ENCODE measurements at regions not wholly inside any gene's neighbourhood (a gene's known extent, or its start where the extent isn't known, plus 50 kb on each side); places are given as distances from the start of the nearest gene placed in this dataset.

DNA sequence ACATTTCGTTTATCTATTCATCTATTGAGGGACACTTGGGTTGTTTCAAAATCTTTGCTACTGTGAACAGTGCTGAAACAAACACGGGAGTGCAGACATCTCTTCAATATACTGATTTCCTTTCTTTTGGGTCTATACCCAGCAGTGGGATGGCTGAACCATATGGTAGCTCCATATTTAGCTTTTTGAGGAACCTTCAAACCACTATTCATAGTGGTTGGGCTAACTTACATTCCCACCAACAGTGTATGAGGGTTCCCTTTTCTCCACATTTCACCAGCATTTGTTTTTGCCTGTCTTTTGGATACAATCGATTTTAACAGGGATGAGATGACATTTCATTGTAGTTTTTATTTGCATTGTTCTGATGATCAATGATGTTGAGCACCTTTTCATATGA is 798.2 kb downstream of the UQCRFS1 start:
- no peak for DNase-seq (ENCODE audit: low spot score)

- DNase-seq (ENCODE audit: low spot score): no peak
Measured at GRCh38 chr19:28409859-28410258, 803.1 kb downstream of the UQCRFS1 start.

DNA sequence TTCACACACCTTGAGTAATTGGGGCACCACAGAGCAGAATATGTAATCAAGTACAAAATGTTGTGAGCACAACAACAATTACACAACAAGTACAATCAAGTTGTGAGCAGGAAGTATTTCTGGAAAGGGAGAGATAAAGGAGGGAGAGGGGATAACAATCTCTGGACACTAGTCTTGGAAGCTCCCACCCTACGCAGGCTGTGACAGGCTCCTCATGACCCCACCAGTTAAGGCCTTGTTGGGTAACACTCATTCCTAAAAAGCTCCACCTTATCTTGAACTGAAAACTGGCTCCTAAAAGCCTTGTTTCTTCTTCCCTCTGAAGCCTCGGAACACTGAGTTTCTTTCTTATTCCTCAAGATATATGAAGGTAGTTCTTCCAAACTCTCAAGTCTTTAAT is 806.0 kb downstream of the UQCRFS1 start:
- DNase-seq (ENCODE audit: low spot score): no peak

DNA sequence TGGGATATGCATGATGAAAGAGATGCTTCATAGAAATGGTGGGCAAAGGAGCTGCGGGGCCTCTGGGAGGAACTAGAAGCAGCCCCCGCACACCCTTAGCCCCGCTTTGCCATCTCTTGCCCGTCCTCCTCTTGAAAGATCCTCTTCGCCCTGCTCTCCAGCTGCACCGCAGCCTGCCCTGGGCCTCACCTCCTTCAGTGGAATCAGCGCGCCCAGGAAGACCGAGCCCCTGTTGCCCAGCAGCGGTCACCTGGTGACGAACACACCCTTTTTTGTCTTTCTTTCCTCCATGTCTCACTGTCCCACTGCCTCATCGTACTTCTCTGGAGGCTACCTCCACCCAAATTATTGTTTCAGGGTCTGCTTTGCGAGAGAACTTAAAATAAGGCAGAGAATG is 807.6 kb downstream of the UQCRFS1 start:
- DNase-seq (ENCODE audit: low spot score): no peak

DNA sequence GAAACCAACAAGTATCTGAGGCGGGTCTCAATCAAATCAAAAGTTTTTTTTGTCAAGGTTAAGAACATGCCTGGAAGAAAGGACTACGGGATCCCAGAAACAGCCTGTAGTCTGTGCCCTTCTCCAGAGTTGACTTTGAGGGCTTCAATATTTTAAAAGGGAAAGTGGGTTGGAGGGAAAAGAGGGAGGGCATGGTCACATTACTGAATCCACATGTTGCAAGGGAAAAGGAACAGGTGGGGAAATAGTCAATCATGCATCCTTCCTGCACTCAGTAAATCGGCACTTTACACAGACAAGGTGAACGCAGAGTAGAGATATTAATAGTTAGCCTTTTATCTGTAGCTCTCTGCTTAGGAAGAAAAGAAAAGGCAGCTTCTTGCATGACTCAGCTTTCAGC is 808.5 kb downstream of the UQCRFS1 start:
- no peak for DNase-seq (ENCODE audit: low spot score)

GRCh38 chr19:28403690-28404089 is 809.3 kb downstream of the UQCRFS1 start:
- DNase-seq (ENCODE audit: low spot score): no peak

DNA sequence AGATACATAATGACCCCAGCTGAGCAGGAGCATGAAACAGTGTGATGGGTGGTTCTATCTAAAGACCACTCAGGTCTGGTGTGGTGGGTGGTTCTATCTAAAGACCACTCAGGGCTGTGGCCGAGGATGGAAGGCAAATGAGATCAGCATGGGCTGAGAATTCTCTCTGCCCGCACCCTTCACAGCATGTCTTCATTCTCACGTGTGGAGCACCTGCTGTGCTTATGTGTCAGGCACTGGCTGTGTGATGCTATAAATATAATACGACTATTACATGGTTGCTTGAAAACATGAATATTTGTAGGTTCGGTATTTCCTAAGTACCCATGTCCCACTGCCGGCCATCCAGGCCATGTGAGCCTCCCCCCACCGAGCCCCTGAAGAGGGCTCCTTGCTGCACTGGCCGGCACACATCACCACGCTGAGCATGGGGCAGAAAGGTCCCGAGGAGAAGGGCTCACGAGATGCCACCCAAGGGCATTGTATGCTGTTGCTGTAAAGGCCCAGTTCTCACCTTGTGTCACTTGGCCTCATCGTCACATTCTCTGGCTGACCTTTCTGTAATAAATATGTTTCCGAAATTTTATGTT is 810.2 kb downstream of the UQCRFS1 start:
- no peak for DNase-seq (ENCODE audit: low spot score)

- no peak for DNase-seq (ENCODE audit: low spot score)
Measured at GRCh38 chr19:28401739-28402424, 811.1 kb downstream of the UQCRFS1 start.

DNA sequence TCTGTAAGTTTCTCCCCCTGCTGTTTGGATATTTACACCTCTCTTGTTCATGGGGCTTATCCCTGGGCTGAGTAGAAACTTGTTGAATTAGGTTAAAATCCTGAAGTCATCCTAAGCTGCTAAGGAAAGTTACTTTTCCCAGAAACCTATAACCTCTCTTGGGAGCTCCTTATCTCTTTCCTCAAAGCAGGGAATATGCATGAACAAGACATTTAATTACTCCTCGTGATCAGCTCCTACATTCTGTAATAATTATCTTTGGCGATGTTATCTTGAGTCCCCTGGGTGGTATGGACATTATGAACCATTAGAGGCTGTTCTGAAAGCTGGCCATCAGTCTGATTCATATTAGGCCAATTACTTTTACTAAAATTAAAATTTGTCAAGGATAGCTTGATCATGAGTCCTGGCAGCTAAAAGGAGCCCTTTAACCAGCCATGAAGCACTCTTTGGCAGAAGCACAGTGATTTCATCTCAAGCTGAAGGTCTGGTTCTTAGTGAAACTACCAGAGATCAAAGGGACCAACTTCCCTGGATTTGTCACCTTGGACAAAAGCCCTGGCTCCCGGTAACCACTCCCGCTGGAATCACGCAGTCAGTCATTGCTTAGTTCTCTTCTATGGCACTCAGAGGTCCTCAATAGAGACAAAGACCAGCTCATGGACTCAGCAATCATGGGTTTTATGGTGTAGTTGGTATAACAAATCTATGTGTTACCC is 811.8 kb downstream of the UQCRFS1 start:
- DNase-seq (ENCODE audit: low spot score): no peak

DNA sequence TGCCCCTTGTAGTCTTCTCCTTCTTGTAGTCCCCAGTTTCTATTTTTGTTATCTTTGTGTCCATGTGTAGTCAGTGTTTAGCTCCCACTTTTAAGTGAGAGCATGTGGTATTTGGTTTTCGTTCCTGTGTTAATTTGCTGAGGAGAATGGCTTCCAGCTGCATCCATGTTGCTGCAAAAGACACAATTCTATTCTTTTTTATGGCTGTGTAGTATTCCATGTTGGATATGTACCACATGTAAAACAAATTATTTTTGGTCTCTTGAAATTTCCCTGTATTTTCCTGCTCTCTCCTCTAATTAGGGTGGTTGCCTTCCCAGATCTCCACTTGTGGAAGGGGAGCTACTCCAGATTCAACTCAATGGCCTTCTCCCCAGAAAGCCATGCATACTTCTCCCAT is 813.8 kb downstream of the UQCRFS1 start:
- no peak for DNase-seq (ENCODE audit: low spot score)

DNA sequence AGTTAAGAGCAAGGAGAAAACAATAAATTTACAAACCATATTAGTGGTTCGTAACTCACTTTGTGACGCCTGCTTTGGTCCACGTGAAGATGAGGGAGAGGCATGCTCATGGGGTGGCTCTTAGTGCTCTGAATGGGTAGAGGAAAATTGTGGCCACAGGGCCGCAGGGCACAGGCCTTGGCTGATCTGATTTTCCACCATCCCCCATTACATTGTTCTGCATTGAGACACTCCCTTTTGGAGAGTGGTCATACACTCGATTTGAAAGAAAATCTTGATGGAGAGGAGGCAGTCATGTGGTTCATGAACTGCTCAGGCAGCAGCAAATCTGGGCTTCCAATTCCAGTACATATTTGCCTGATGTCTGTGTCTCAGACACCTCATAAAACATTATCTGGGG is 815.2 kb downstream of the UQCRFS1 start:
- no peak for DNase-seq (ENCODE audit: low spot score)

GRCh38 chr19:28397306-28397705 is 815.6 kb downstream of the UQCRFS1 start:
- DNase-seq (ENCODE audit: low spot score): no peak

DNA sequence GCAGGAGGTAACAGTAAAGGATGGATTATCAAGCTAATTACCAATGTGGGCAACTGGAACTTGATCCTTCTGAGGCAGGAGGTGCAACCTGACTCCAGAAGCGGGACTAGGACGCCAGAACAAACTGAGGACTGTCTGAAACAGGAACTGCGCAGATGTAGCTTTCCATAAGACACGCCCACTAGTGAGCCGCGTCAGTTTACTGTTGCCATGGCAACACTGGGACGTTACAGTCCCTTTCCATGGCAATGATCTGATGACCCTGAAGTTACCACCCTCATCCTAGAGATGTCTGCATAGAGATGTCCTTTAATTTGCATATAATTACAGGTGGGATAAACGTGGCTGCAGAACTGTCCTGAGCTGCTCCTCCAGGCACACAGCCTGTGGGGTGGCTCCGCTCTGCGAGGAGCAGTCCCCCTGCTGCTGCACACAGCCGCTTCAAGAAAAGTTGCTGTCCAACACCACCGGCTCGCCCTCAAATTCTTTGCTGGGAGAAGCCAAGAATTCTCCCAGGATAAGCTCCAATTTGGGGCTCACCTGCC is 816.6 kb downstream of the UQCRFS1 start:
- no peak for DNase-seq (ENCODE audit: low spot score)

GRCh38 chr19:28394725-28395124 is 818.2 kb downstream of the UQCRFS1 start:
- no peak for DNase-seq (ENCODE audit: low spot score)

- no peak for DNase-seq (ENCODE audit: low spot score)
Measured at GRCh38 chr19:28393574-28394336, 819.2 kb downstream of the UQCRFS1 start.

- DNase-seq (ENCODE audit: low spot score): no peak
Measured at GRCh38 chr19:28388988-28389387, 824.0 kb downstream of the UQCRFS1 start.

- DNase-seq (ENCODE audit: low spot score): no peak
Measured at GRCh38 chr19:28387507-28387906, 825.4 kb downstream of the UQCRFS1 start.

- no peak for DNase-seq (ENCODE audit: low spot score)
Measured at GRCh38 chr19:28386470-28386869, 826.5 kb downstream of the UQCRFS1 start.

DNA sequence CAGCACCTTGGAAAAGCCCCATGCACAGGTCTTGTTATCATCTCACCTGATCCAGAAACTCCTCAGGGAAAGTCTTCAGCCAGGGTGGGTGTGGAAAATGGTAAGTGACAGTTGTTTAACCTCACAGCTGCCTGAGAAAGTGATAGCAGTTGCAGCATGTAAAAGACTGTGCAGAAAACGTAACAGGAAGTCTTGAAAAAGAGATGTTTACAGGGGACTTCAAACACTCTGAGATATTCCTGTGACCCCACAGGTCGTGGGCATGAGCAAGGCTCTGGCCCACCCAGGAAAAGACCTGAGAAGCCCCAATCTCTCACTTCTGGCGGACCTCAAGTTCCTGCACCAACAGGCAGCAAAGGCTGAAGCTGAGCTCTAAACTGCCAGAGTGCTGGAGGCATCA is 826.9 kb downstream of the UQCRFS1 start:
- no peak for DNase-seq (ENCODE audit: low spot score)

- DNase-seq (ENCODE audit: low spot score): no peak
Measured at GRCh38 chr19:28377077-28377476, 835.9 kb downstream of the UQCRFS1 start.

DNA sequence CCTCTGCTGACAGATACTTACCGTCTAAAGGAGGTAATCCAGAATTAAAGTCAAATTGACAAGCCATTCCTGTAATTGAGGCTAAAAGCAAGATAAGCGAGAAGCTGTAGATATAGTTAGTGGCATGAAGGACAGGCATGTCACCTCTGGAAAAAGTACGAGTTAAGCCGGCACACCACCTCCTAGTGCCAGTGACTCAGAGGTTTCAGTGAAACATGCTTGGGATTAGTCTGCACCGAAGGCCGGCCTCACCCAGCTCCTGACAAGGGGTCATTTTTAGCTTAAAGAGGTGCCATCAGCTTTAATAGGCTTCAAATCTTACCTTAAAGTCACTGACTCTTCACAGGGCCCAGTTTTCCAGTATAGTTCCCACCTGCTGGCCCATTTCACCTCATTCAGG is 838.0 kb downstream of the UQCRFS1 start:
- DNase-seq (ENCODE audit: low spot score): no peak

- no peak for DNase-seq (ENCODE audit: low spot score)
Measured at GRCh38 chr19:28372576-28373247, 840.2 kb downstream of the UQCRFS1 start.
